GM19372 (cell line): ENCODE measurements at regions not wholly inside any gene's neighbourhood (a gene's known extent, or its start where the extent isn't known, plus 50 kb on each side); places are given as distances from the start of the nearest gene placed in this dataset.

Experiments
- ATAC-seq: cut with Tn5 transposase; IDR thresholded peaks from one replicate; pipeline ENCODE4 v1.9.1; 2021; ENCODE audit warnings: mild to moderate bottlenecking, low read depth, moderate library complexity; ENCODE audit not compliant: unreplicated experiment

GRCh38 chr3:187968883-187969580 lies 184.9 kb upstream of the LPP start:
- no peak for ATAC-seq

- ATAC-seq: no peak
These were observed 184.4 kb upstream of the LPP start for GRCh38 chr3:187969581-187969950.

GRCh38 chr3:187970106-187970505 lies 183.9 kb upstream of the LPP start:
- ATAC-seq: no peak

GRCh38 chr3:187971629-187972028 lies 182.3 kb upstream of the LPP start:
- no peak for ATAC-seq

GRCh38 chr3:187972454-187972853 lies 181.5 kb upstream of the LPP start:
- ATAC-seq: no peak

GRCh38 chr3:187973977-187974870 lies 179.7 kb upstream of the LPP start:
- no peak for ATAC-seq

- no peak for ATAC-seq
These were observed 179.1 kb upstream of the LPP start for GRCh38 chr3:187974871-187975271.

GRCh38 chr3:187975561-187976364 lies 178.2 kb upstream of the LPP start:
- no peak for ATAC-seq

- no peak for ATAC-seq
These were observed 177.5 kb upstream of the LPP start for GRCh38 chr3:187976365-187976900.

- ATAC-seq: no peak
These were observed 176.3 kb upstream of the LPP start for GRCh38 chr3:187977659-187978058.

- ATAC-seq: no peak
These were observed 175.4 kb upstream of the LPP start for GRCh38 chr3:187978433-187979011.

- no peak for ATAC-seq
These were observed 174.4 kb upstream of the LPP start for GRCh38 chr3:187979564-187979963.

- no peak for ATAC-seq
These were observed 173.1 kb upstream of the LPP start for GRCh38 chr3:187980861-187981260.

- ATAC-seq: no peak
These were observed 171.8 kb upstream of the LPP start for GRCh38 chr3:187982142-187982541.

GRCh38 chr3:187983484-187984124 lies 170.4 kb upstream of the LPP start:
- ATAC-seq: no peak

GRCh38 chr3:187985647-187986046 lies 168.3 kb upstream of the LPP start:
- no peak for ATAC-seq

GRCh38 chr3:187986514-187986934 lies 167.4 kb upstream of the LPP start:
- ATAC-seq: no peak

- no peak for ATAC-seq
These were observed 166.8 kb upstream of the LPP start for GRCh38 chr3:187987187-187987586.

- ATAC-seq: no peak
These were observed 166.0 kb upstream of the LPP start for GRCh38 chr3:187987924-187988323.

GRCh38 chr3:187989575-187990153 lies 164.3 kb upstream of the LPP start:
- ATAC-seq: no peak
